GM19395 (cell line): ENCODE measurements at regions not wholly inside any gene's neighbourhood (a gene's known extent, or its start where the extent isn't known, plus 50 kb on each side); places are given as distances from the start of the nearest gene placed in this dataset.

Experiments
- ATAC-seq: cut with Tn5 transposase; IDR thresholded peaks from one replicate; pipeline ENCODE4 v1.9.1; 2021; ENCODE audit warnings: mild to moderate bottlenecking, moderate library complexity; ENCODE audit not compliant: unreplicated experiment

DNA sequence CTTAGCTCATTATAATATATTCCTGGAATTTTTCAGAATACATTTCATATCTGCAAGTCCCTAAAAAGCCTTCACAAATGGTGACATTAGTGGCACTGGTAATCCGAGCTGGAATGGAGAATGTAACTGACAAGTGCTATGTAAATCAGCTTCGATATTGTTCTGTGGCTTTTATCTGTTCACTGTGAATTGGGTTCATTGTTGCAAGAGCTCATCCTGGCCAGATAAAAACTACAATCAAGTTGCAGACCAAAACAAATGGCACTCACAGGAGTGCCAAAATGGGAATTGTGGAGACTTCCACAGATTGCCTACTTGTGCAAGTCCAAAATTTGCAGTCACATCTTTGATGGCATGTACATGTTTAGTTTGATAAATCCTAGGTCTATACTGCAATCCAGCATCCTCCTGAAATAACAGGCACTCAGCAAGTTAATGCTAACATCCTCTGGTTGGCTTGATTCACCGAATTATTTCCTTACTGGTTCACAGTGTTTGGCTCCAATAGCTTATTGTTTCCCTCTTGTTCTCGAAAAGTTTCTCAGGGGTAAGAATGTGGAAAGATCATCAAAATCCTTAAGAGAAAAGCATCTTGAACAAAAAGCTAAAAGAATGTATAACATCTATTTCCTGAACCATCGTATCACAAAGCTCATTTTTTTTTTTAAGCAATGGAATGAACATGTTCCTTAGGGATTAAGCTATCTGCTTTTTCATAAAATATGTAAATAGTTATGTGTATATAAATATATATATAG, 904.9 kb downstream of the CENPC start:
- ATAC-seq: no peak

DNA sequence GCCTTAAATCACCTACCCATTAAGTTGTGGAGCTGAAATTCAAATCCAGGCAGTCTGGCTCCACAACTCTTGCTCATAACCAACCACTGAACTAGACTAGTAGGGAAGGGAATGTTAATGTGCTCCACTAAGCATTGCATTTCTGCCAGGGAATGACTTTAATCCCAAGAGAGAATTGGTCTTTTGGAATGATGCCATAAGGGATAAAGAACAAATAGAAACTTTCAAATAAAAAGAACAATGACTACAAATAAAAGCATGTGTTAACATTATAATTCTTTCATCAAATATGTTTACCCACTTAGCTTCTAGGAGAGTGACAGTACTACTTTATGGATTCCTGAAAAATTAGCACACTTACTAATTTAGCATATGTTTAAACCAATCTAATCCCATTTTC, 905.9 kb downstream of the CENPC start:
- ATAC-seq: no peak

DNA sequence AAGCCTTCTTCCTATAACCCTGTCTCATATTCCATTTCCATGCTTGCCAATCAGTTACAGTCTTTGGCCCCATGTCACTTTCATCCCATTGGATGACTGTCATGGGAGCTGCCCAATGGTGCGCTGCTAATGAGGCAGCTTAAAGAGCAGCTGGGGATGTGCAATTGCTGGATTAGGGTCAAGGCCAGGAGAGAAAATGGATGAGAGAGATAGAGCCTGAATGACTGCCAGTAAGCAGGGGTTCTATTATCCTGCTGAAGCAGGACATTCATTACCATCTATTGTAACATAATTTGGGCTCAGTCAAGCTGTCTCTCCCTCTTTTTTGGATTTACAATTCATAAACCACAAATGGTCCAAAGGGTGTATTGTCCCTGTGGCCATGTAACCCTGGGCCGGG, 909.0 kb downstream of the CENPC start:
- ATAC-seq: no peak

DNA sequence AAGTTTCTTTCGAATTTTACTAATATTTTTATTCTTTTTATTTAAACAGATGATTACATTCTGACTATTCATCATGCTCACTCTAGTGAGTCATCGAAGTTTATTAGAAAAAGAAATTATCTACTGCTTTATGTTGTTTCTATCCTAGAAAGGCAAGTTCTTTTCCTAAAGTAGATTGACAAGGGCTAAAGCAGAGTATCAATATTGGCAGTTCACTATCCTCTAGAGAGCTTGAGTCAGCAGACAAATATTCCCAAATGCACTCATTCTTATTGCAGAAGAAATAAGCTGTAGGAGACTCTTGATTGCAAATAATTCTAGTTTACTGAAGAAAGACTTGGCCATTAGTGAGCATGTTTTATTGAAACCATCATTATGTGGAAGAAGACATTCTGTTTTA, 911.8 kb downstream of the CENPC start:
- no peak for ATAC-seq

DNA sequence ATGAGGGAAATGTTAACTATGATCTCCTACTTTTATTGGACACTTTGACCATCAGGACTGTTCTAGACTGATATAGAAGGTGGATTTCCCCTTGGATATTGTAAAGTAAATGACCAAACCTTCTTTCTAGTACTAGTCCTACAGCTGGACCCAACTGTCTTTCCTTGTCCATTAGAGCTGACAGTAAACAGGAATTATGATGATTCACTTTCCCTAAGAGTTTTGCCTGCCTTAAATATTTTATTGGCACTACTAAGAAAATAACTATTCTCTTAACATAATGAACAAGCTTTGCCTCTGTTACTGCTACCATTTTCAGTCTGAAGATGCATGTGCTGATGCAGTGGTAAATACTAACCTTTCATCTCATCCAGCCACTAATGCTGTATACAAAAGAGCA, 915.4 kb downstream of the CENPC start:
- no peak for ATAC-seq

DNA sequence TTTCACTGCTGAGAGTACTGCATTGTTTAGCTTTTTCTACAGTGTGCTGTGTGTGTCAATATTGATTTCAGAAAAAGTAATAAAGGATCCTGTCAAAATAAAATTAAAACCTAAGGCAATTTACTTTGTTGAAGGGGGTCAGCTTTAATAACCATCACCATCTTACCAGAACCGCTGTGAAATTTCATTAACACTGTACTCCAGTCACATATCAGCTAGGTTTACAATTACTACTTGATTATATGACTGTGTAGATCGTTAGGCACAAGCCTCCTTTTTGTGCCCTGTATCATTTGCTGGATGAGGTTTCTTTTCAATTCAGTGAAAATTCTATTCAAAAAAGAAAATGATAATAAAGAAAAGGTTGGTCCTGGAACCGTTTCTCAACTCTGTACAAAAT, 917.2 kb downstream of the CENPC start:
- no peak for ATAC-seq

DNA sequence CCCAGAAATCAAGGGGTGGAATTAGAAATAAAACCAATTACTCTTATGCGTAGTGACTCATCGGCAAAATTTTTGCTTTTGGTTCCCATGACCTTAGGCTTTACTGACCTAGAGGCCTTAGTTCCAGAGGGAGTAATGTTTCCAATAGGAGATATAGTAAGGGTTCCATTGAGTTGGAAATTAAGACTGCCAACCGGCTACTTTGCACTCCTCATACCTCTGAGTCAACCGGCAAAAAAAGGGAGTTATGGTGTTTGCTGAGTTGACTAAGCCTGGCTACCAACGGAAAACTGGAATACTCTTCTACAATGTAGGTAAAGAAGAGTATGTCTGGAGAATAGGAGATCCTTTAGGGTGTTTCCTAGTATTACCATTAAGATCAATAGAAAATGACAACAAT, 919.8 kb downstream of the CENPC start:
- ATAC-seq: no peak

DNA sequence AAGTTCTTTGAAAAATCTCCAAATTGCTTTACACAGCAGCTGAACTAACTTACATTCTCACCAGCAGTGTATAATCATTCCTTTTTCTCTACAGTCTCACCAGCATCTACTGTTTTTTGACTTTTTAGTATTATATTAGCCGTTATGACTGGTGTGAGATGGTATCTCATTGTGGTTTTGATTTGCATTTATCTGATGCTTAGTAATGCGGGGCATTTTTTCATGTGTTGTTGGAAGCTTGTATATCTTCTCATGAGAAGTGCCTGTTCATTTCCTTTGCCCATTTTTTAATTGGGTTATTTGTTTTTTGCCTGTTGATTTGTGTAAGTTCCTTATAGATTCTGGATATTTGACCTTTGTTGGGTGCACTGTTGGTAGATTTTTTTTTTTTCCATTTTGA, 931.7 kb downstream of the CENPC start:
- ATAC-seq: no peak

DNA sequence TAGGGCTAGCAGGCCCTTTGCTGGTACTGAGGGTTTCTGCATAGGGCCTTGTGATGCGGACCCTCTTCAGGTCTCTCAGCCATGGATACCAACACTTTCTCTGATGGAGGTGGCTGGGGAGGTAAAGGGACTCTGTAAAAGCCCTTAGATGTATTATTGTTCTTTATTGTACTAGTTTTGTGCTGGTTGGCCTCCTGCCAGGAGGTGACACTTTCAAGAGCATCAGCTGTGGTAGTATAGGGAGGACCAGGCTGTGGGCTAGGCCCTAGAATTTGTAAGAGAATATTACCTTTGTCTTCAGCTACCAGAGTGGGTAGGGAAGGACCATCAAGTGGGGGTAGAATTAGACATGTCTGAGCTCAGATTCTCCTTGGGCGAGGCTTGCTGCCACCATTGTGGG, 936.3 kb downstream of the CENPC start:
- no peak for ATAC-seq

DNA sequence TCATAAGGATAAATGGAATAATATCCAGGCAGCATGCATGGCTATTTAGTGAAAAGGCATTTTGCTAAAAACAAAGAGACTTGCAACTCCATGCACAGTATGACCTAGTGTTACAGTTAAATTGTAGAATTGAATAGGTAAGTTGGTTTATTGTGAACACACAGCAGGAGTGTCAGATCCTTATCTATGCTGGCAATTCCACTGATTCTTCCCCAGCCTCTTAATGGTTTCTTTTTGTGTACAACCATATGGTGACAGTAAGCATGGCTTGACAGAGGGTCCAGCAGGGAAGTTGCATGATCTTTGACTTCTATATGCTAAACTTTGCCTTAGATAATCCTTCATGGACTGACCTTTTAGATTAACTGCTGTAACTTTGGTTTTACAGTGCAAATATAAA, 936.6 kb upstream of the EPHA5 start:
- no peak for ATAC-seq

DNA sequence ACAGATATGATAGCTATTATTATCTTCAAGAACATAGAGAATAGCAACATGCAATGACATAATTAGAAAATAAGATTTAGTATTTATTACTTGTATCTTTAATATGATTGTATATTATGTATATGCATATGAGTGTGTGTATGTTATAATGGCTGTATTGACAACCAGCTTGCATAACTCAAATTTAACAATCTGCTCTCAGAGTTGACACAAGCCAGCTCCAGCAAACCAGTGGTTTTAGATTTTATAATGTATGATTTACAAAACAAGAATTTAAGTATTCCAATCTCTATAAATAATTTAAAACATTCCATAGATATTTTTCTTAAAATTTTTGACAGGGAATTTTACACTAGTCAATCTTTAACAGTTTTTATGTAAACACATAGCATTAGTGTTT, 935.9 kb upstream of the EPHA5 start:
- ATAC-seq: no peak

DNA sequence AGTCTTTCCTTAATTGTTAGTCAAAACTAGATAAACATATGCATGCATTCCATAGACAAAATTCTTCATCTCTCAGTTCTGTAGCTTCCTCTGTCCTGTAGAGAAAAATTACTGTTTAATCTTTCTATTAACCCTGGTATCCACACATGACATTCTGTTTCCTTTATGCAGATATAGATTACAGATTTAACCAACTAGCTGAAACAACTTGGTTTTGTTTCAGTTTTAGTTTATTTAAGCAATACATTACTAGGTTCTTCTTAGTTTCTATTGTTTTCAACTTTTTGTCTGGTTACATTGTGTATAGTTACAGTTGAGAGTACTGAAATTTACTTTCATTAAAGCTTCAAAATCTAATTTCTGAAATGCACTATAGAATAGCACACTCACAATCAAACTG, 933.9 kb upstream of the EPHA5 start:
- ATAC-seq: no peak

DNA sequence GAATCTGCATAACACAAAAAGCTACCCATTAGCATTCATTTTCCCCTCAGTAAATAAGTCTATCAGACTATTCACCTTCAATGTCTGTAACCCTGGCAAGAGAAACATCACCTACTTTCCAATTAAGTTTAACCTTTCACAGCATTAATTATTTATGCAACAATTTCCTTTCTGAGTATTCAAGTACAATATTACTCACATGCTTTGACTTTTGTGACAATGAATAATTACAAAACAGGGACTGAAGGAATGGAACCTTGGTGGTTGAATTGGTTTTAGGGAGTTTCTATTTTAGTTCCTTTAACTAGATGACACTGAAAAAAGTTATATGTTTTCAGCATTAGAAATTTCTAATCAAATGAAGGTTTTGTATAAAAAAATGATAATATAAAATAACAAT, 932.3 kb upstream of the EPHA5 start:
- ATAC-seq: no peak

DNA sequence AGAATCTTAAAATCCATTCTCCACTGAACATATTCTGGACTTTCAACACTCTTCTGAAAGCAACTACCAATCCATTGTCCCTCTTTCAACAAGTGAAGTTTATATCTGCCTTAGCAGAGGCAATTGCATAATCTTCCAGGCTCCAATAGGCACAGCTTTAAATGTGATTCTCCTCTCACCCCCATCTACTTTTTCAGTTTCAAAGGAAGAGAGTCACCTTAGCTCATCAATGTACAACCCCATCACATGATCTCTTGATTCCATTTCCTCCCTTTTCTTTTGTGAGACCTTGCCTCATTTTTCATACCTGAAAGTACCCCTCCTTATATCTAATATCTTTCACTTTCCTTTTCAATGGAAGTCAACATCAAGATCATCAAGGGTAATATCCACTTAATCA, 921.7 kb upstream of the EPHA5 start:
- no peak for ATAC-seq

DNA sequence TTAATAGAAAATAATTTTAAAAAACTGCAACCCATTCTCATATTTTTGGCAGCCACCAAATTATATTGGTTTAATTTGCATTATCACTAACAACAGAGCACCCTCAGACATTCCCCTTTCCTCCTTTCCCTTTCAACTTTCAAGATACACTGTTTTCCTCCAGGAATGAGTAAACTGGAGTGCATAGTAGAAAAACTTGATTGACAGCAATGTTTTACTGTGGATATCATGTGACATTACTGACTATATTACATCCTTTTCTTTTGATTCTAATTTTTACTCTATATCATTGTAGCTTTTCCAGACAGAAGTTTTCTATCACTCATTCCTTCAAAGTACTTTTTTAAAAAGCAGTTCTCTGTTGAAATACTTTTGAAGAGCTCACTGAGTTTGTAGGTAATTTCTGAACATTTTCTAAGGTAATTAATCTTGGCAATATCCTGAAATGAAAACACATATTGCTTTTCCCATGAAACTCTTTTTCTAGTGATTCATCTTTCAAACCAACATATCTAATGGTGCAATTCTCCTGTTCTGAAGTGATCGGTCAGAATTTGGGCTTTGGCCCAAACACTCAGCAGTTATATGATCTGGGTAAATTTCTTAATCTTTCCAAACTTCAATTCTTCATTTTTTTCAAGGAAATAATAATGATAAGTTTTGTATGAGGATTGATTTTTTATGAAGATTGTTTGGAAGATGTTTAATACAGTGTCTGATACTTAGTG, 920.4 kb upstream of the EPHA5 start:
- ATAC-seq: no peak

DNA sequence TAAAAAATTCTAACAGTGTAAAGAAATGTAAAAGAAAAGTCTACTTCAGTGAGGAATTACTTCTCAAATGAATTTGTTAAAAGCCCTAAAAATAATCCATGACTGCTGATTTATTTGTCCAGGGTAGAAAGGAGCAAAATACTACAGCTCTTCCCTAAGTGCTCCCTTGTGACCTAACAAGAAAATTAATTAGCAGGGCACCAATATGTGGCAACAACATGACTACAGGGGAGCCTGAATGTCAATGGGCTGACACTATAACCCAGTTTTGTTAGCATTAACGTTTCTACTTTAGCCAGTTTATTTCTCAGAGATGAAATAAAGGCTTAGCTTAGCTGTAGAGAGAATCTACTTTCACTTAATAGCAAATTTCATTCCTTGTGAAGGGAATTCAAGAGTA, 918.9 kb upstream of the EPHA5 start:
- no peak for ATAC-seq

DNA sequence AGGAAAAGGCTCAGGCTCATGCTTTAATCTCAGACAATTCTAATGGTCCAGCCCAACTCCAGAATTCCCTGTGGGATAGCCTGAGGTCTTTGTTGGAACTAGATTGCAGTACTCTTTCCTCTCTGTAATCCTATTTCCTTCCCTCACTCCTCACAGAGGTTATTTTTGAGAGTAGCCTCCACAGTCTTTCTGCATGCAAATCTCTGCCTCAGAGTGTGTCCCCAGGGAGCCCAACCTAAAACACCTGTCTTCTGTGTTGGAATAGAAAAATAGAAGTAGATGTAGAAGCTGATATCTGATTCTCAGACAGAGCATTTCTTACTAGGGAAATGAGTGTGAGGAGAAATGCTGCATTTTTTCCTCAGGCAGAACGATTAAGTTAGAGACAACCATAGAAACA, 915.5 kb upstream of the EPHA5 start:
- no peak for ATAC-seq

DNA sequence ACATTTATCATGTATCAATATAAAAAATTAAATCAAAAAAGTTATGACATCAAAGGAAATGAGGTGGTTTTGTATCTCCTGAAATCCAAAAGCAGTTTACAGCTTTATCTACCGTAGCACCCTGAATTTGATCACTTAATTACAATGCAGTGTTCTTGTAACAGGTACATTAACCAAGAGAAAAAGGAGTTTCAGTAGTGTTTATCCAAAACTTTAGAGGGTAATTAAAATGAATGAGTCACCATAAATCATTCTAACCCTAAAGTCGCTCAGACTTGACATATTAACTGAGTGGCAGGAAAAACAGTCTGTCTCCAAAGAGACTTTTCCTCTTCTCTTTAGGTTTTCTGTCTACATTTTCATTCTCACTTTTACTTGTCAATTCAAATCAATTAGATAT, 907.6 kb upstream of the EPHA5 start:
- ATAC-seq: no peak

DNA sequence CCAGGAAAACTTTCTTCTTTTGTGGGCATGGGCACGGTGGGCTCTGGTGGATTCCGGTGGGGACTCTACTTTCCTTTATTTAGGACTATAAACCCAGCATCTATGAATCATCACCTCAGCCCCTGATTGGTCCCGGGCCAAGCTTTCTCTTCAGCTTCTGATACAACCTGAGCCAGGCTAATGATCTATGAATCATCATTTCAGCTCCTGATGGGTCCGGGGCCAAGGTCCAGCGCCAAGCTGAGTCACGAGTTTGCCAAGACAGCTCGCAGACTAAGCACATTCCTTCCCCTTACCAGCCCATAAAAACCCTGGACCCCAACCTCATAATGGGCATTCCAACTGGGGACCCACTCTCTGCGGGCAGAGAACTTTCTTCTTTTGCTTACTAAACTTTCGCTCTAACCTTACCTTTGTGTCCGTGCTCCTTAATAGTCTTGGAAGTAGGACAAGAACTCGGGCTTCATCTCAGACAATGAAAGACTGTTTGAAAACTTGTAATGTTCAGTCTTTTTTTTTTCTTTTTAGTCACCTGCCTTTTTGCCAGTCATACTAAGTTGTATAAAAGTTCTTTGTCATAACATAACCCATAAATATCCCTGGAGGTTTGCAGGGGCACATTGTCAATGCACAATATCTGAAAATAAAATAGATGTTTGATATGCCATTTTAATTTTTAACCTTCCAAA, 904.9 kb upstream of the EPHA5 start:
- no peak for ATAC-seq

DNA sequence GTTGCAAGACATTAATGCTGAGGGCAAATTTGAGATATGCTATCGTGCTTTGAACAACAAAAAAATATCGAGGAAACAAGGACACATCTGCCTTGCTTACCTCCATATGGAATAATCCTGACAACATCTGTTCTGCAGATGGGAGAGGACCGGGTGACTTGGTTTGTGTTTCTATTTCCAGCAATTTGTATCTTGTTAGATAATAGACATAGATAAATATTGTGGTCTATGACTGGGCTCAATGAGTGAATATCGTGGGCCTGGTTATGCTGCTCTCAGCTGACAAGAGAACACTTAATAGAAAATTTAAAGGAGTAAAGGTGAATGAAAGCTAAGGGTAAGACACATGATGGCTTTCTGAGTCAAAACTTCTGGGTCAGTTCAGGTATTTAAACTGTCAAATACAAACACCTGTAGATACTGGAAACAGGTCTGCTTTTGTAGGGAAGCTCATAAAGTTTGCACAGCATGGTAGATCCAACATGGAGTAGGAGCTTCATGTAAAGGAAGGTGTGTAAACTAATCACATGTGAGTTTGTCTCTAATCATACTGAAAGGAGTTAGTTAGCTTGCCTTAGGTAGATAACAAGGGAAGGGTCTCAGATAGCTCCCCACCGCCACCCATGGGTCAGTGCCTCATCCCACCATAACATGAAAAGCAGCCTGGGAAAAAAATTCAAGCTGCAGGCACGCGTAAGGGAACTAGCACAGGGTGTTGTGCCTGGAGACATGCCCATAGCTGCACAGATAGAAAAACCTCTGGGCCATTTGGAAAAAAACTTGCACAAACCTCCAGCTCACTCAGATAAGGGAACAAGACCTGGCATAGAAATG, 904.1 kb upstream of the EPHA5 start:
- no peak for ATAC-seq

DNA sequence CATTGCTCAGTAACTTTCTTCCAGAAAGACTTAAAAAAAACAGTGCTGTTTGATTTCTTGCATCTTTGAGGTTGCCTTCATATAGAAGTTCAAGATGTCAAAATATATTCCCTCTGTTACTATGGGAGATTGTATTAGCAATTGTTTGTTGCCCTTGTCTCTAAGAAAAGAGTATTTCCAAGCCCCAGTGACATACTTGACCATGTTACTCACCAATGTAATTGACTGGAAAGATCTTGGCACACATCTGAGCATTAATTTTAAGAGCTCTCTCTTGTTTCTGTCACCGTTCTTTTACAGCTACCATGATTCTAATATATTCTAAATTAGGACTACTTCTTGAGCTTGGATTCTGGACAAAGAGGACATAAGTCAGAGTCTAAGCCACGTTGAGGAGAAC, 902.7 kb upstream of the EPHA5 start:
- no peak for ATAC-seq
